GM12878 (cell line): ENCODE measurements at regions not wholly inside any gene's neighbourhood (a gene's known extent, or its start where the extent isn't known, plus 50 kb on each side); places are given as distances from the start of the nearest gene placed in this dataset.

Experiments
- ATAC-seq: fragments of 200-7000 bp; cut with Tn5 transposase; 3 replicates; pipeline ENCODE4 v1.9.1; 2020; ENCODE audit warnings: mild to moderate bottlenecking, moderate library complexity
- BruUV-seq: library from RNA; stranded (reverse); fragments of 400-500 nt; replicated peaks from 2 replicates; lab custom pipeline; 2021; lab: Mats Ljungman, UMichigan
- CTCF ChIA-PET: fragments of 300-600 bp; sonication (Branson Sonifier 250); formaldehyde crosslinking; extraction: SDS; loops from one replicate; lab custom pipeline; 2021; ENCODE audit warnings: inconsistent platforms; lab: Yijun Ruan, JAX
- POLR2A ChIA-PET: fragments of 350-600 bp; formaldehyde crosslinking; extraction: SDS; loops from one replicate; lab custom pipeline; 2021; ENCODE audit warnings: inconsistent platforms; lab: Charles Lee
- RAD21 ChIA-PET: fragments of 300-600 bp; sonication (Branson Sonifier 250); formaldehyde crosslinking; loops from one replicate; lab custom pipeline; 2023; ENCODE audit warnings: antibody characterized with exemption; ENCODE audit not compliant: unreplicated experiment; lab: Charles Lee
- SMC1A ChIA-PET: fragments of 300-600 bp; sonication (Branson Sonifier 250); formaldehyde crosslinking; loops from one replicate; lab custom pipeline; 2023; ENCODE audit not compliant: unreplicated experiment, uncharacterized antibody; lab: Charles Lee
- DNase-seq: peaks from one replicate; pipeline ENCODE4 v3.0.0-alpha.2; 2011; ENCODE audit warnings: low read depth, low spot score
- FAIRE-seq: peaks from 3 replicates; lab custom pipeline; 2011; peaks lifted over from hg19 to GRCh38; lab: Jason Lieb, UNC
- H2AFZ ChIP-seq: 2 replicates; pipeline ENCODE4 v1.6.0; 2011; ENCODE audit warnings: low read depth, low read length, control low read depth; ENCODE audit not compliant: control insufficient read depth
- H3K27ac ChIP-seq: 2 replicates; pipeline ENCODE4 v1.5.1; 2011; ENCODE audit warnings: control low read depth; ENCODE audit not compliant: control insufficient read depth, insufficient read depth
- H3K27me3 ChIP-seq, 2 experiments: replicated peaks in 1 of 2; 2 replicates each; pipeline versions ENCODE4 v1.6.0 to v1.6.1; 2011; ENCODE audit warnings: low read length in 1 of 2; ENCODE audit not compliant: control insufficient read depth in 2 of 2, insufficient read depth in 2 of 2
- H3K36me3 ChIP-seq, 2 experiments: 2 replicates each; pipeline ENCODE4 v1.5.1; 2011; ENCODE audit warnings: low read length in 1 of 2; ENCODE audit not compliant: control insufficient read depth in 2 of 2, insufficient read depth in 2 of 2
- H3K4me1 ChIP-seq: 2 replicates; pipeline ENCODE4 v1.6.1; 2011; ENCODE audit warnings: mild to moderate bottlenecking, low read length, moderate library complexity, mixed read lengths; ENCODE audit not compliant: control insufficient read depth, insufficient read depth
- H3K4me2 ChIP-seq: 2 replicates; pipeline ENCODE4 v1.6.0; 2011; ENCODE audit warnings: control low read depth; ENCODE audit not compliant: control insufficient read depth, insufficient read depth
- H3K4me3 ChIP-seq: fragments of 200-600 bp; sonication (generic); 2 replicates; pipeline ENCODE4 v1.5.1; 2016
- H3K79me2 ChIP-seq: 2 replicates; pipeline ENCODE4 v1.6.0; 2011; ENCODE audit warnings: low read length; ENCODE audit not compliant: control insufficient read depth, insufficient read depth
- H3K9ac ChIP-seq: 2 replicates; pipeline ENCODE4 v1.8.0; 2011; ENCODE audit warnings: low read length, control low read depth, mixed read lengths; ENCODE audit not compliant: control insufficient read depth, insufficient read depth
- H3K9me3 ChIP-seq: replicated peaks from 3 replicates; pipeline ENCODE4 v1.5.1; 2011; ENCODE audit warnings: mild to moderate bottlenecking, low read length; ENCODE audit not compliant: control insufficient read depth, insufficient read depth
- H4K20me1 ChIP-seq: 2 replicates; pipeline ENCODE4 v1.6.0; 2011; ENCODE audit not compliant: control insufficient read depth, insufficient read depth
- ATF3 ChIP-seq: IDR thresholded peaks from 2 replicates; pipeline ENCODE4 v1.6.1; 2011; ENCODE audit warnings: low read depth, mild to moderate bottlenecking, low read length, moderate library complexity, borderline replicate concordance; ENCODE audit errors: extremely low read depth
- ATF7 ChIP-seq: fragments of 450-650 bp; IDR thresholded peaks from 2 replicates; pipeline ENCODE4 v1.6.1; 2016; ENCODE audit warnings: low read depth, mild to moderate bottlenecking
- CREM ChIP-seq: IDR thresholded peaks from 2 replicates; pipeline ENCODE4 v1.6.1; 2014; ENCODE audit warnings: antibody characterized with exemption, low read depth
- MEF2B ChIP-seq: fragments of 450-650 bp; IDR thresholded peaks from 2 replicates; pipeline ENCODE4 v1.6.1; 2018; ENCODE audit warnings: mild to moderate bottlenecking, moderate library complexity; ENCODE audit not compliant: partially characterized antibody, poor library complexity, severe bottlenecking
- NBN ChIP-seq: fragments of 450-650 bp; IDR thresholded peaks from 2 replicates; pipeline ENCODE4 v1.6.1; 2016
- NFYB ChIP-seq: IDR thresholded peaks from 2 replicates; pipeline ENCODE4 v1.6.1; 2011; ENCODE audit warnings: low read depth, mild to moderate bottlenecking, low read length, improper control_type of control experiment, moderate library complexity; ENCODE audit not compliant: insufficient read depth
- PAX8 ChIP-seq: fragments of 450-650 bp; IDR thresholded peaks from 2 replicates; pipeline ENCODE4 v1.6.1; 2017; ENCODE audit warnings: mild to moderate bottlenecking, moderate library complexity
- RELA ChIP-seq: fragments of 450-650 bp; IDR thresholded peaks from 2 replicates; pipeline ENCODE4 v1.8.0; 2014; ENCODE audit warnings: borderline replicate concordance; ENCODE audit not compliant: partially characterized antibody
- REST ChIP-seq: IDR thresholded peaks from 2 replicates; pipeline ENCODE4 v1.6.1; 2012; ENCODE audit warnings: mild to moderate bottlenecking, low read depth, low read length
- SMAD1 ChIP-seq: fragments of 450-650 bp; IDR thresholded peaks from 2 replicates; pipeline ENCODE4 v1.6.1; 2018; ENCODE audit warnings: mild to moderate bottlenecking, low read depth; ENCODE audit not compliant: partially characterized antibody
- SMC3 ChIP-seq: IDR thresholded peaks from 2 replicates; pipeline ENCODE4 v1.6.1; 2011; ENCODE audit warnings: low read length, improper control_type of control experiment, borderline replicate concordance
- SUZ12 ChIP-seq: fragments of 200-600 bp; sonication (generic); IDR thresholded peaks from one replicate; pipeline ENCODE4 v1.6.1; 2018; ENCODE audit warnings: antibody characterized with exemption, mild to moderate bottlenecking; ENCODE audit not compliant: unreplicated experiment
- ZNF384 ChIP-seq: IDR thresholded peaks from 2 replicates; pipeline ENCODE4 v1.6.1; 2012; ENCODE audit warnings: low read depth, mild to moderate bottlenecking, low read length, improper control_type of control experiment, borderline replicate concordance
- WGBS: methylation state at CpG from one replicate; pipeline ENCODE4 v1.1.6; 2016; ENCODE audit warnings: low lambda C conversion rate; ENCODE audit not compliant: insufficient replicate concordance, insufficient coverage; ENCODE audit errors: missing lambda C conversion rate; 5-methylcytosine and 5-hydroxymethylcytosine counted together
- in situ Hi-C: fragments of 300-500 bp; cut with MboI; formaldehyde crosslinking; loops from 9 replicates; pipeline ENCODE4 v1.14.3; 2018; ENCODE audit warnings: mixed read lengths
- intact Hi-C: fragments of 100-400 bp; cut with micrococcal nuclease; formaldehyde crosslinking; loops from one replicate; pipeline ENCODE4 v1.14.2; 2022; ENCODE audit not compliant: unreplicated experiment
- TF ChIP-seq, protein P1 (sequence below): fragments of 450-650 bp; IDR thresholded peaks from 2 replicates; pipeline ENCODE4 v1.6.1; 2016; ENCODE audit warnings: mild to moderate bottlenecking

- H3K4me2 ChIP-seq: no peak overlapping the region
- H3K9ac ChIP-seq: no peak overlapping the region
- in situ Hi-C loops: no loop called here
- ChIA-PET CTCF (interaction anchor here (1.1 kb wide), 1 partner anchor 22 kb away, joined by 3 read pairs; no protein-coding TSS in a partner anchor), SMC1A (interaction anchor here (0.9 kb wide), 1 partner anchor 29 kb away, joined by 3 read pairs; no protein-coding TSS in a partner anchor), RAD21 (interaction anchor here (0.9 kb wide), 1 partner anchor 11 kb away, joined by 3 read pairs; no protein-coding TSS in a partner anchor), POLR2A (no interaction called here)
- 3% methylated on average over 3 of the region's 3 CpGs for WGBS
- FAIRE-seq (no peak), DNase-seq (no peak), ATAC-seq (no peak; the same call in 2 of the 3 replicates)
- no peak overlapping the region for H2AFZ ChIP-seq
- H3K27me3 ChIP-seq: no peaks in the 10 kb centered on the region
- no peak overlapping the region for H3K4me3 ChIP-seq
- BruUV-seq: no TSS peak
- no peaks in the 10 kb centered on the region for H4K20me1 ChIP-seq
- H3K9me3 ChIP-seq: no peaks in the 10 kb centered on the region; the same call in 2 of the 3 replicates
- TF ChIP-seq SMAD1 (no peak), SMC3 (no peak), PAX8 (no peak), MEF2B (no peak), NFYB (no peak), NBN (no peak), SUZ12 (no peak), REST (no peak), CREM (no peak), ZNF384 (no peak), ATF3 (no peak), ATF7 (no peak), RELA (no peak)
- TF ChIP-seq, protein P1, sequence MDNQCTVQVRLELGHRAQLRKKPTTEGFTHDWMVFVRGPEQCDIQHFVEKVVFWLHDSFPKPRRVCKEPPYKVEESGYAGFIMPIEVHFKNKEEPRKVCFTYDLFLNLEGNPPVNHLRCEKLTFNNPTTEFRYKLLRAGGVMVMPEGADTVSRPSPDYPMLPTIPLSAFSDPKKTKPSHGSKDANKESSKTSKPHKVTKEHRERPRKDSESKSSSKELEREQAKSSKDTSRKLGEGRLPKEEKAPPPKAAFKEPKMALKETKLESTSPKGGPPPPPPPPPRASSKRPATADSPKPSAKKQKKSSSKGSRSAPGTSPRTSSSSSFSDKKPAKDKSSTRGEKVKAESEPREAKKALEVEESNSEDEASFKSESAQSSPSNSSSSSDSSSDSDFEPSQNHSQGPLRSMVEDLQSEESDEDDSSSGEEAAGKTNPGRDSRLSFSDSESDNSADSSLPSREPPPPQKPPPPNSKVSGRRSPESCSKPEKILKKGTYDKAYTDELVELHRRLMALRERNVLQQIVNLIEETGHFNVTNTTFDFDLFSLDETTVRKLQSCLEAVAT: no peak
- H3K36me3 ChIP-seq: no peaks in the 10 kb centered on the region
- intact Hi-C loops: no loop called here
- H3K79me2 ChIP-seq: no peaks in the 10 kb centered on the region
- H3K4me1 ChIP-seq: no peaks in the 10 kb centered on the region
- no peak overlapping the region for H3K27ac ChIP-seq
Observed at GRCh38 chr2:129142465-129142864, 823.8 kb upstream of the HS6ST1 start.
